GM19463 (cell line): ENCODE measurements at regions not wholly inside any gene's neighbourhood (a gene's known extent, or its start where the extent isn't known, plus 50 kb on each side); places are given as distances from the start of the nearest gene placed in this dataset.
"Not testable (repeated sequence)": the region's sequence is repeated elsewhere in the genome, so short reads cannot be mapped to it uniquely, and the experiment has no call there.

Experiments used
- ATAC-seq: cut with Tn5 transposase; IDR thresholded peaks from one replicate; pipeline ENCODE4 v1.9.1; 2021; ENCODE audit warnings: mild to moderate bottlenecking, moderate library complexity; ENCODE audit not compliant: unreplicated experiment

DNA sequence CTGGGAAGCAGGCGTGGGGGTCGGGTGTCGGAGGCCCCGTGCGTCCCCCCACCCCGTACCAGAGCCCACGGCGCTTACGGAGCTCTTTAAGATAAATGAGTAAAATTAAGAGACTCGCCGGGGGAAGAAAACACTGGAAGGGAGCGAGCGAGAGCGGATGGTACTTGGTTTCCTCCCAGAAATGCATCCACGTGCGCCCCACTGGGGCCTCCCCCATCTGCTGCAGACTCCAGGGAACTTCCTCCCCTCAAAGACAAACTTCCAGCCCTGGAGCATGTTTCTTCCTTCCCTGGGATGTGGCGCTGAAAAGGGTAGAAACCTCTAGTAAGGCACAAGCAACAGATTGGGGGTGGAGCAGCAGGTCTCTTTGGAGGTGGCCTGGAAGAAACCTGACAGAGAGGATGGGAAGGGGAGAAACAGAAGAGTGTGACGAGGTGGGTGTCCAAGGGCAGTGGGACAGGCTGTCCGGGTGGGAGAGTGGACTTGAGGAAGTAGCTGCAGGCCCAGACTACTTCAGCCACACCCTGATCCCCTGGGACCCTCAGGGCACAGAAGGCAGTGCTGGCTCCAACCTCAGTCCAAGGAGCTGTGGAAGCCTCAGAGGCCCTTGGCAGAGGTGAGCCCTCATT is 91.2 kb downstream of the TRIM43 start:
- not testable (repeated sequence) for ATAC-seq

DNA sequence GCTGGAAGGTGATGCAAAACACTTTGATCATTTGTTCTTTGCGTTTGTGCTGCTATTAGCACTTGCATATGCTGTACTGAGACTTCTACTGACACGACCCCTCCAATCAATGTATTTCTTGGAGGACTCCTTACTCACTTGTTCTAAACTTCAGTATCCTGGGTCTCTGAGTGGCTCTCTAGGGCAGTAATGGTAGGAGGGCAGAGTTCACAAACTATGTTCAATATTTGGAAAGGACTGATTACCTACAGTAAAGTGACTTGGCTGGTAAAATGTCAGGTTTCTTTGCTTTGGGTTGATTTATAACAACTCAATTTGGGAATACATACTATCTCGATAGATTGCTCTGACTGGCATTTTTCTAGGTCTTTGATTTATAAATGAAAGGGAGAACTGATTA is 93.7 kb downstream of the TRIM43 start:
- ATAC-seq, result no peak

DNA sequence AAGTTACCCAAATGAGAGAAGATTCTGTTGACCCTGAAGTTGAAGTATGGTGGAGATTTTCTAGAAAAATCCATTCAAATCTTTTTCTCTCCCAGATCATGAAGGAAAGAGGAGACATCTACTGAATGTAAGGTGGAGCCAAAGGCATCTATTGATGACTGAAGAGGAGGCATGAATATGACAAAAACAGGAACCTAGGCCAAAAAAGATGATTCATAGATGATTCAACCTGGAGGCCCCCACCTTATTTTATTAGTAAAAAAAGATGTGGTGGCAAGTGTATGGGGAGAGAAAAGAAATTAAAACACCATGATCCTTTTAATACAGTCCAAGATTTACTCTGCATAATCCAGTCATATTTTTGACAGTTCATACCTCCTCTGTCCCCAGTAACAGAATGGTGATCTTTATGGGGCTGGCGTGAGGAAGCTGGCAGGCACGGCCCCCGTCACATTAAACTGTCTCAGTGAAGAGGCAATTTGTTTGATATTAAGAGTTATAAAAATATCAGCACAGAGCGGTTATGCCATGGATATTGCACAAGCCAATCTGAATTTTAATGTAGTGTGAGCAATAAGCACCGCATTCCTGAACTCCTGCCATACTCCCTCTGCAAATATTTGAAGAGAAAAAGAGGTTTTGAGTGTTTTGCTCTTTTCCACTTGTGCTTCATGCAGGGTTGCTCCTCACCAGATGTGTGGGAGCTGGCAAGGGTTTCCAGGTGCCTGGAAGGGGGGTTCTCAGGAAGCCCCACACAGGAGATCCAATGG is 94.4 kb downstream of the TRIM43 start:
- not testable (repeated sequence) for ATAC-seq

DNA sequence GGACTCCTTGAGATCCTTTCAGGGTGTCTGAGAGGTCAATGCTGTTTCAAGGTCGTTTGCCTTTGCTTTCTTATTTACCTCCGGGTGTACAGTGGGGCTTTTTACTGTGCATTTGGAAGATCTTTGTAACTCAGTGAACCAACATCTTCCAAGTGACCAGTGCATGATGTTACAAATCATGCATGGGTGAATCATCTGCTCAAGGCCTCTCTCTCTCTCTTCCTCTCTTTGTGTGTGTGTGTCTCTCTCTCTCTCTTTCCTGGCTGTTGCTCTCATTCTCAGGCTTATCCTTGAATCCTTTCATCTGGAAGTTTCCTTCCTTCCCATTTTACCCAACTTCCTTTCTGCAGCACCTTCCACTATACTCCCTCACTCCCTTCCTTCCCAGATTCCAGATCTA is 96.1 kb downstream of the TRIM43 start:
- not testable (repeated sequence) for ATAC-seq

DNA sequence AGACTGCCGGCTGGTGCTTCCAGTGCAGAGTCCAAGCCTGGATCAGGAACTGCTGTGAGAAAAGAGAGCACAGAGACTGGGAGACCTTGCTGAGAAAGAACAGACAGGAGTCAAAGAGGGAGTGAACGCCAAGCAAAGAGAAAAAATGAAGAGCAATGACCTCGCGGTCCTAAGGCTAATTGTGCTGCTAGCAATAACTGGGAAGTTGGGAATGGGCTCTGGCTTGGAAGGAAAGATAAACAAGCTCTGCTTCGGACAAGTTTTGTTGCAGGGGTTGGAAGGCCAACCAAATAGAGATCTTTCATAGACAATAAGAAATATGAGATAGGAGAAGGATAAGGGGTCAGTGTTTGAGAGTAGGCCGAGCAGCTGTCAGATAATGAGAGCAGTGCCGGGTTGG is 99.4 kb downstream of the TRIM43 start:
- not testable (repeated sequence) for ATAC-seq

DNA sequence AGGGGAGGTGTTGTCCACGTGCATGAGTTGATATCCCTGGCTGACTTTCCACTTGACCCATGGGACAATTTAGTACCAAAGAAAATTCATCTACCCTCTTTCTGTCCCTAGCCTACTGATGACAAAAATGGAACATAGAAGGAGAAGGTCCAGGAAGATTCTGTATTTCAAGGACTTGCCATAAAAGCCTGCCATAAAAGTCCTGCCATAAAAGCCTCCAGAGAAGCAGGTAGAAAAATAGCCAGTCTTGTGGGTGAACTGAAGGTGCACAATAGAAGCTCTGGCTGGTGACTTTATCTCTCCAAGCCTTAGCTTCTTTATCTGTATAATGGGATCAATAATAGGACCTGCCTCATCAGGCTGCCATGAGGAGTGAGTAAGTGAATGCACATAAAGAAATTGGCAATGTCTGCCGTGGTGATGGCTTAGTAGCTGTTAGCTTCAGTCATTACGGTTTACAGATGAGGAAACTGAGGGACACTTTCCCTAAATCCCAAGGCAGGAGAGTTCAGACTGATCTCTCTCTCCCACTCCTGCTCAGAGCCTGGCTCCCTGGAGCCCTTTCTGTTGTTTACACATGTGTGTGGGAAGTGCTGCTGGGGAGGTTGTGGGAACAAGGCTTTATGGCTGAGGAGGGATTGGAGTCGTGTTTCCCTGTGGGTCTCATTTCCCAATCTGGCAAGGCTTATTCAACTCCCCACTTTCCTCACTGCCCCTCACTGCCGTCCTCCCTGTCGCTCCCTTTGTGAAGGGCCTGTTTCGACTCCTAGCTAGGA is 101.5 kb downstream of the TRIM43 start:
- not testable (repeated sequence) for ATAC-seq

DNA sequence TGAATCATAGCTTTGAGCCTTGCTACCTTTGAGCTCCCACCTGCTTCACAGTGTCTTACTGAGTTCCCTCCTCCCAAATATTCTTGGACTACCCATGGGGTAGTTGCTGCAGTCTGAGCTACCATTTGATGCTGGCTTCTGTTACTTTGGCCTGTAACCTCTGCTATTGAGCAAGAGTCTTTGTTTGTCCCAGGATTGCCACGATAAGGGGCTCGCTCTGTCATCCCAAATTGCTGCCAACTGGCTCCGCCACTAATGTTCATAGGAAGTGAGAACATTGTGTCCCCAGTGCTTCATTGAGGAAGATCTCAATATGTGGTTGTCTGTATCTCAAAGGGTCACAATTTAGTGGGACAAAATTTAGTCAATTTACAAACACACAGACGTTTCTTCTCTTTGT is 103.8 kb downstream of the TRIM43 start:
- no peak for ATAC-seq

DNA sequence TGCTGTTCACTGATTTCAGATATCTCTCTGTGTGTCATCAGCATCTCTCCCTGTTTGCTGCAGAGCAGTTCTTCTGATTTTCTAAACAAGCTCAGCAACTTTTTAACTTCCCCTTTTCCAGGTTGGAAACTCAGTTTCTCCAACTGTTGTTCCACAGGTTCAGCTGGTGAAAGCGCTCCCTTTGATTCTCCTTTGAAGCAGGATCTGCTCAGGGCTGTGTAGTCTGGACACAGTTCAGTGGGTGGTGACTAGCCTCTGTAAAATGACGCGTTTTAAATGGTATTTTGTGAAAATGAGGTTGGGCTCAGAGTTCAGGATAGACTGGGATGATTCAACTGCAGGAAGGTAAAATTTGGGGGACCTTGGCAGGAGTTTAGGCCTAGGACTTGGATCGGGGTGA is 106.3 kb downstream of the TRIM43 start:
- ATAC-seq, result no peak

DNA sequence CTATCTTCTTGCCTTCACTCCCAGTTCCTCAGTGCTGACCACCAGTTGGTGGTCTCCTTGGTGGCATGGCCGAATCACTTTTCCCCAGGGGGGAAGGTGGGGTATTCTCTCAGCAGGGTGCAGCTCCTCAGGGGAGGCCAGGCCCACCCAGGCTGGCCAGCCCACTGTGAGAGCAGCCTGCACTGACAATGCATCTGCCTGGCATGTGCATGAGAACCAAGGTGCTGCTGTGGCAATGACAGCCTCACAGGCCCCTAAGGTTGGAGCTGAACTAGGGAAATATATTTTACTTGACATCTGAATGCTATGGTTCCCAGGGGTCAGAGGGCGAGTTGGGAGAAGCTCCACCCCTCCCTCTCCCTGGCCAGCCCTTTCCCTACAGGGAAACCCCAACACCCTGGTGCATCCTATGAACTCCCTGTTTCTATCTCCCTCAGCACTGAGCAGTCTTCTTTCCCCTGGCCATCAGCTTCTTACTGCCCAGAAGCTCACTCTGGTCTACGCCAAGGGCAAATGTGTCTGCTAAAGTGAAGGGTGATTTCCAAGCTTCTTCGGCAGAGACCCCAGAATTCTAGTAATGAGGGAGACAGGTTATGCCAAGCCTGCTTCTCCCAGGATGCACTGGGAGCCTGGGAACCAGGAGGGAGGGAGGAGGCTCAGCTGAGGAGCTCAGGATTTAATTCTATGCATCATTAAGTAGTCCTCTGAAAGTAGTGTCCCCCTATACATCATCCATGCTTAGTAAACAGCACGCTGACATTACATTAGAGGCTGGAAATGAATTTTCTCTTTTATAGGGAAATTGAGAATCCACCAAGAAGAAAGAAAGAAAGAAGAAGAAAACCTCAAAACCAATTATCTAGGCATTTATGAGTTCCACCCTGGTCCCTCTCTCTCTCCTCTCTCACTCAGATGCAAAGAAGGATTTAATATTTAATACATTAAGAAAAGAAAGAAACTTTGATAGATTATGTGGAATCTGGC is 107.7 kb downstream of the TRIM43 start:
- ATAC-seq, result not testable (repeated sequence)

DNA sequence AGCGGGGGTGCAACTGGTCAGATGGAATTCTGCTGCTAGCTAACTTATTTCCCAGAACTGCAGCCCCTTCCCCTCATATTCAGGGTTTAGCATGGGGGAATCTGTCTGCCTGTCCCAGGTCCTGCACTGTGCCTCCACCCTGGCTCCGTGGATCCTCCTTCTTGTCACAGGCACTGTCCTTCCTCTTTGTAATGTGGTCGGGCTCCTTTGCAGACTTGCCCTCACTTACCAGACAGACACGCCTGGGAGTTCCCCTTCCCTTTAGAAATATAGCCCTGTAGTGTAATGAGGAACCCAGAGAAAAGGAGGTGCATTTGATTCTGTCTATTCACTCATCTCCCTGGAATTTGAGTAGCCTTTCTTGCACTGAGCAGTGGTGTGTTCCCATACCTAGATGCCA is 108.7 kb downstream of the TRIM43 start:
- no peak for ATAC-seq

DNA sequence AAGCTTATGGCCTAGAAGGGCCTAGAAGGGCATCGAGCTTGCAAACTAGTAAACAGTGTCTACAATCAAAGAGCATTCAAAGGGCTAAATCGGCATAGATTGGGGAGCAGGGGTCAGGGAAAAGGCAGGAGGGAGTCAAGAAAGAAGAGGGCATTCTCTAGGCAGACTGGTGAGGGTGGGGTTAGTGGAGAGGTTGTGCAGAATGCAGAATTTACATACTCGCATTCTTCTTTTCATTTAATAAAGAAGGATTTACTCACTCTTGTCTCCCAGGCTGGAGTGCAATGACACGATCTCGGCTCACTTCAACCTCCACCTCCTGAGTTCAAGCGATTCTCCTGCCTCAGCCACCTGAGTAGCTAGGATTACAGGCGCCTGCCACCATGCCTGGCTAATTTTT is 110.7 kb downstream of the TRIM43 start:
- no peak for ATAC-seq

DNA sequence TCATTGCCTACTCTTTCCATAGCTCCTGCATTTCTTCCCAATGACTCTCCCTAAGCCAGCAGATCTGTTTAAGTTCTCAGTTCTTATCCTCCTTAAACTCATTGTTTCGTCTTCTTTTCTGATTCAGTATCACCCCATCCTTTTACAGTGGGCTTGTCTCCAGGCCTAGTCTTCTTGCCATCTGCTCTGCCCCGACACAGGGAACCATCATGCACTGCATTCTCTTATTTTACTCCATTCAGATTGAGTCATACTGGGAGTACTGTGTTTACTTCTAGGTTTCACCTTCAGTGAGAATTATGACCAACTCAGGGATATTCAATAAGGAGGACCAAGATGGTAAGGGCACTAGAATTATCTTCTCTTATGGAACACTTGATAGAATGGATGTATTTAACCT is 115.4 kb downstream of the TRIM43 start:
- not testable (repeated sequence) for ATAC-seq

DNA sequence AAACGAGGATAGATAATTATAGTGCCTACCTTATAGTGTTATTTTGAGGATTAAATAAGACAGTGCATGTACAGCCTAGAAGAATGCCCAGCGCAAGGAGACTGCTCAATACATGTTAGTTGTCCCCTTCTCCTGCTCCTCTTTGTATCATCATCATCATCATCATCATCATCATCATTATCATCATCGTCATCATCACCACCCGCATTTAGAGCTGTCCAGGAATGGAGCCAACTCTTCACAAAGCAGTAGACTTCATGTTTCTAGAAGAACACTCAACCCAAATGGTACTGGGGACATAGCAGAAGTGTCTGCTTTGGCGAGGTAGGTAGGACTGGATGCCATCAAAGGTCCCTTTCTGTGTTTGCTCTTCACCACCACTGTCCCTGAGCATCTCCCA is 116.0 kb downstream of the TRIM43 start:
- ATAC-seq, result no peak

DNA sequence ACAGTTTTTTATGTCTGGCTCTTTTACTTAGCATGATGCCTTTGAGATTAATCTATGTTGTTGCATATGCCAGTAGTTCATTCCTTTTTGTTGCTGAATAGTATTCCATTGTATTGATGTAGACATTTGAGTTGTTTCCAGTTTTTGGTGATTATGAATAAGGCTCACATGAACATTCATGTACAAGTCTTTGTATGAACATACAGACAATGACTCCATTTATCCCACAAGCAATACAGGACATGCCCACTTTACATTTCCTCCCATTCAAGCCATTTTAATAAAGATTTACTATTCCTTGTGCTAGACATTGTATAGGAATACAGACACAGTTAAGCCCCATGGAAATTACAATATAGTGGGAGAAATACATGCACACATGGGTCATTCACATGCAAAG is 118.0 kb downstream of the TRIM43 start:
- no peak for ATAC-seq

DNA sequence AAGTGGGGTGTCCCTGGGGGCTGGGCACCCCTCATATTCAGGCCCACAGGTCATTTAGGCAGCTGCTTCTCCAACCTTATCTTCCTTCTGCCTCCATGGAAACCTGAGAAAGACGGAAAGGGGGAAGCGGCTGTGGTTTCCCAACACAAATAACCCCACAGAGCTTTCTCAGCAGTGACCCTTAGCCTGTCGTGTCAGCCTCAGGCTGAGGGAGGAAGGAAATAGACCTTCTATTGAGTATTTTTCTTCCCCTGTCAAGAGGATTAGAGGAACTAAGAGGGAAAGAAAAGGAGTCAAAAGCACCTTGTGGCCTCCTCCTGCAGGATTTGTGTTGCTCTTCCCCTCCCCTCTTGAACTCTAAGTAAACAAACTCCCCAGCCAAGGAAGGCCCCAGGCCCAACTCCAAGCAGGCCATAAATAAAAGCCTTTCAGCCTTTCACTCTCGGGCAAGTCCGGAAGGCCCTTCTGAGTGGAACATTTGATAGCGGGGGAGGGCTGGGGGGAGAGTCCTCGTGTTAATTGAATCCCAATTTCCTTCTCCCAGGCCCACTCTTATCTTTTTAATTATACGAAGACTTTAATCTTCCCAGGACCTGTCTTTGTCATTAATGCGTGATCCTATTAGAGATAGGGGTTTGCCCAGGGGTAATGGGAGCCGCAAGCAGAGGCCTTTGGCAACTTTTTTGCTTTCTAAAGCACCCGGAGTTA is 121.8 kb downstream of the TRIM43 start:
- not testable (repeated sequence) for ATAC-seq

DNA sequence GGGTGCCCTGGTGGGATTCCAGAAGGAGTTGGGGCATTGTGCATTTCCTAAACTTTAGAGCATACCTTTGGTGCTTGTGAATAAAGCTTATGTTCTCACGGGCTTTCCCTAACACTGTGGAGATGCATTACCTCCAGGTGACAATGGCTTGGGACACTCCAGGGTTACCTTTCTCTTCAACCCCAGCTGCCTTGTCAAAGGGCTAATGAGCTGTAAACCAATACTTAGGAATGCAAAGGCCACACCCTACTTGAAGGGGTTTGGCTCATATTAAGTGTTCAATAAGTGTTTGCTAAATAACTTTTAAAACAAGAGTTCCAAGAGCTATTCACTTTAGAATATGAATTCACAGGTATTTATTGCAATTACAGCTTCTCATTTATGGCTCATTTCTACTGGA is 122.6 kb downstream of the TRIM43 start:
- not testable (repeated sequence) for ATAC-seq

DNA sequence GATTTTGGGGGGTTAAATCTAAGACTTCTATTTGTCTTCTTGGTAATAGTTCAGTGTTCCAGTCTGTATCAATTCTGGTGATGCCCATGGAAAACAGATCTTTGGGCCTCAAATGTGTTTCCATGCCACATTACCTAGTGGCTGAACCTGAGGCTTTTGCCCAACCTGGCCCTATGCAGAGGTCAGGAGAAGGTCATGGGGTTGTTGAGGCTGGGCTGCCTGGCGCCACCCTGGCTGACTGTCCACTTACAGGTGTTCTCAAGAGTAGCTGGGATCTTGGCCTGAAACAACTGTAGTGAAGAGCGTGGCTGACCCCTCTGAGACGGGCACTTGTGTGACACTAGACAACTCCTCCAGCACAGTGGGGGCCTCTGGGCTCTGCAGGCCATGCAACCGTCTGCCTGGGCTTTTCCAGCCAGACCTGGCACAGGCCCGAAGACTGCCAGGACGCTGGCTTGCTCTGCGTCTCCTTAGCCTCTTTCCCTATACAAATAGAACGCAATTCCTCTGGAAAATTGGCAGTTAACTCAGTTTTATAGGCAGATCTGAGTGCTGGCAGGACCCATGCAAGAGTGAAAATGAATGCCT is 127.8 kb downstream of the TRIM43 start:
- no peak for ATAC-seq

DNA sequence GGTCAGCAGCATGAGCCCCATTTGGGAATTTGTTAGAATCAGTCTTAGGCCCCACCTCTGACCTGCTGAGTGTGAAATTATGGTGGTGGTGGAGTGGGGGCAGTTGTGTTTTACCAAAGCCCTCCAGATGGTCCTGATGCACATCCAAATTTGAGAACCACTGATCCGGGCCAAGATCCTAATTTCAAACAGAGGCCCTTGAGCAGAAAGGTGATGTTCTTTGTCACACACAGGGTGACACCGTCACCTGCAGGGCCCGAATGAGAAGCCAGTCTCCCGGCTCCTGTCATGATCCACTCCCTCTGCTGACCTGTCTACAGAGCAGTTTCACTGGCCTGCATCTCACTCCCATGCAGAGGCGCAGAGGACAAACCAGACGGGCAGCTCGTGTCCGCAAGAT is 129.9 kb downstream of the TRIM43 start:
- no peak for ATAC-seq

DNA sequence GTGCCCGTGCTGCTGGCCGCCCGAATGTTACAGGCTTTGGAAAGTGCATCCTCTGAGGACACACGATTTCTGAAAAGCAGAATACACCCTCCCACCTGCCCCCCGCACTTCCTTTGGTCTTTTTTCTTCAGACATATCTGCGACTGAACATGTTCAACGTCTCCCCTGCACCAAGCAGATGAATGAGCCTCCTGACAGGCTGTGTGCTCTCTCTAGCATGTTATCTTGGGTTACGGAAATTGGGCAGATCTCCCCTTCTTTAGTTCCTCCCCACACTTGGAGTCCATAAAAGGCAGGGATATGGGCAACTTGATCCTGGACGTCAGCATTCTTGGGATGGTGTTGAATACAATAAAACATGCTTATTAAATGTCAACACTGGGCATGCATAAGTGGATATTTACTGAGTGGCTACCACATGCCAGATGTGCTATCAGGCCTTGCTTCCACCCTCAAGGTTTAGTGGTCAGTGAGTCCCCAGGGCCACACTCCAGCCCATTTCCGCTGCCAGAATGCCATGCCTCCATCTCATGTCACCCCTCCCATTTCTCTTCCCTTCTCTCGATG is 130.4 kb downstream of the TRIM43 start:
- ATAC-seq, result no peak
